ENCODE measurements at regions not wholly inside any gene's neighbourhood (a gene's known extent, or its start where the extent isn't known, plus 50 kb on each side); places are given as distances from the start of the nearest gene placed in this dataset.

GRCh38 chr20:4509825-4510522 is 176.3 kb upstream of the PRNP start:
- no peak for DNase-seq

- no peak for DNase-seq
Observed at GRCh38 chr20:4508773-4509172, 177.5 kb upstream of the PRNP start.

DNA sequence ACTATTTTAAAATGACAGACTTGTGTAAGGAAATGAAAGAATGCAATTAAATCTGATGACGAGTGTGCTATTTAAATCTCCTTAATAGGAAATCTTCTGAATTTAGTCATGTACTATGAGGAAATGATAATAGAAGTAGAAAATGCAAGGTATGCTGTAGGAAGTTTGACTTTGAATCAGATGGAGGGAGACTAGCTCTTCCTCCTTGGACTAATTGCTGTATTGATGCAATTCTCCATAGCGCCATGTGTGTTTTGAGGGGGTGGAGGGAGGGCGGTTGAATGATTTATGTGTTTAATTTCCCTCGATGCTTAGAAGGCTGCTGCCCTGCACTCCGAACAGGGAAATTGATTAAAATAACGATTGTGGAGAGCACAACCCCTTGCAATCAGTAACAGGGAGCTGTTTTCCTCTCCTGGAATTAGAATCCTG is 179.0 kb upstream of the PRNP start:
- no peak for DNase-seq

- DNase-seq = no peak
Observed at GRCh38 chr20:4504814-4505213, 181.4 kb upstream of the PRNP start.

- no peak for DNase-seq
Observed at GRCh38 chr20:4502756-4503155, 183.5 kb upstream of the PRNP start.

- DNase-seq = no peak
Observed at GRCh38 chr20:4493386-4493785, 192.9 kb upstream of the PRNP start.

GRCh38 chr20:4491643-4492042 is 194.6 kb upstream of the PRNP start:
- no peak for DNase-seq

- no peak for DNase-seq
Observed at GRCh38 chr20:4490606-4491280, 195.5 kb upstream of the PRNP start.

- DNase-seq = no peak
Observed at GRCh38 chr20:4490045-4490444, 196.2 kb upstream of the PRNP start.

- DNase-seq = no peak
Observed at GRCh38 chr20:4488407-4489339, 197.6 kb upstream of the PRNP start.

DNA sequence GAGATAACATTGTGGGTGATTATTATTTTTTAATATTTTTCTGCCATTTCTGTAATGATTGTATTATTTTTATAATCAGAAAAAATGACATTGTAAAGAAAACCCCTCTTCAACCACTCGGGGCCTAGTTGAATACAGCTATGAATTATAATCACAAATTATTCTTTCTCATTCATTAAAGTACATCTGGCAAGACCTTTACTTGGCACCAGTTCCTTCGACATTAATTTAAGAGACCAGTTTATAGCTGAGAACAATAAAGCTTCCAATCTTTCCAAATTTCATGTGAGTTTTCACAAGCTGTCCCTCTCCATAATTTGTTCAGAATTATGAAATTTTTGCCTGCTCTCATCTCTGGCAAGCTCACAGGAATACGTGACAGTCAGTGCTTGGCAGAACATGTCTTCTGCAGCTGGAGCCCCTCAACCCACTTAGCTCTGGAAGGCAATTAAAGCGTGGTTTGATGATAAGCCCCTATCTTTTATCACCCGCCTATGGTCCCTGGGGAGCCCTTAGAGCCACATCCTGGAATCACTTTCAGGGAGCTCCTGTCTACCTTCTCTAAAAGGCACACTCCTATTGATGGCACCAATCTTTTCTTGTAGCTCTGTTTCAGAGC is 201.8 kb upstream of the PRNP start:
- DNase-seq = no peak

GRCh38 chr20:4483961-4484360 is 202.3 kb upstream of the PRNP start:
- no peak for DNase-seq

DNA sequence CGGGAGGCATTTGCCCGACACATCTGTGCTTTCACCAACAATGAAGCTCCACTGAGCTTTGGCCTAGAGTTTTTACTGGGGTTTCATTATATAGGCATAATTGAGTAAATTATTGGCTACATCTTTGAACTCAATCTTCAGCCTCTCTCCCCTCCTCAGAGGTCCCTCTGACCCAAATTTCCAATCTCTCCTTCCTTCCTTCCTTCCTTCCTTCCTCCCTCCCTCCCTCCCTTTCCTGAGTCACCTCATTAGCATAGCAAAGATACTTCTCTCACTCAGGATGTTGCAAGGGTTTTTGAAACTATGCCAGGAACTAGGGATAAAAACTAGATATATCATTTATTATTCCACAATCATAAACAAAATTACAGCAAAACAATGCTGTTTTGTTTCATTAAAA is 202.8 kb upstream of the PRNP start:
- DNase-seq = no peak

GRCh38 chr20:4480104-4480503 is 206.2 kb upstream of the PRNP start:
- no peak for DNase-seq

DNA sequence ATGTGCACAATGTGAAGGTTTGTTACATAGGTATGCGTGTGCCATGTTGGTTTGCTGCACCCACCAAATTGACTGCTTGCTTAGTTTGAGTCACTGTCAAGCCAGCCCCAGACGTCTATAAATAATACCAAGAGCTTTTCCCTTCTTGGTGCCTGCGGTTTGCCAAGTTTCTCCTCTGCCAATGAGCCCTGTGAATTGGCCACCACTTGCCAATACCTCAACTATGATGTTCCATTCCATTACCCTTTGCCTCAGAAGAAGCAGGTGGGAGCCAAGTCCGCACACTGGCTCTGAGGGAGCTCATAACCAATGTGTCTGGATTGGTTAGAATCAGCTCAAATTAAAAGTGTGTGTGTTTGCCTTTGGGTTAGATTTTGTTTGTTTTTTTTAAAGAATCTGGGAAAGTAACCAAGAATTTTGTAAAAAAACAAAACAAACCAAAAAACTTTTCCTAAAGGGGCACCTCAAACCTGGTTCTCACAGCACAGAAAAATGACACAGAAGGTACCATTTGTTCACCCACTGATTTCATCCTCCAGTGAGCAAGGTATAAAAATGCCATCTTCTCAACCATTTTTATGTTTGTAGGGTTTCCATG is 209.3 kb upstream of the PRNP start:
- no peak for DNase-seq

DNA sequence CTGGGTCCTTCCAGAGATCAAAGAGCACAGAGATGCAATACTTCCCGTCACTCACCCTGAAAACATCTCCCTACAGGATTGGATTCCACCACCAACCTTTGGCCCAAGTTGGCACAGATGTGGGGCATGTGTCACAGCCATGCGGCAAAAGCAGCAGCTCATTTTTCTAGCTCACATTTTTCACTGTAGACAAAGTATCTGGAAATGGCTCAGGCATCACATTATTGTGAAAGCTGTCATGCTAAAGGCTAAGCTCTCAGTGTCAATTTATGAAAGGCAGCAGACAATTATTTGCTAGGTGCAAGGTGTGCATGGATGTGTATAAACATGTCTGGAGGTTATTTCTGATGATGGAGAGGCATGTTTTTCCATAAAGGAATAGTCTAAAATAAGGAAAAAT is 213.3 kb upstream of the PRNP start:
- no peak for DNase-seq

DNA sequence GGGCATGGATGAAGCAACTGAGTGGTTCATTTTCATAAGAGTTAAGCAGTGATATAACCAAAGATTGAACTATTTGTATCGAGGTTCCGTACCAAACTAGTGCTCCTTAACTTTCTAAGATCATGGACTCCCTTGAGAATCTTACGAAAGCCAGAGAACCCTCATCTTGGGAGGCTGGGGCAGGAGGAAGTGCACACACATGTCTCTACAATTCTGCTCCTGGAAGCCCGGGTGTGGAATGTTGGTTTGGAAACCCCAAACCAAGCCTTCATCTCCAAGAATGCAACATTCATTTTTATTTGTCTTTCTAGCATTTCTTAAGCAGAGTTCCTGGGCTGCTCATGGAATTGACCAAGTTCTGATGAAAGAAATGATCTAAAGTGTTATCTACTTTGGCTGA is 215.0 kb upstream of the PRNP start:
- DNase-seq = no peak

DNA sequence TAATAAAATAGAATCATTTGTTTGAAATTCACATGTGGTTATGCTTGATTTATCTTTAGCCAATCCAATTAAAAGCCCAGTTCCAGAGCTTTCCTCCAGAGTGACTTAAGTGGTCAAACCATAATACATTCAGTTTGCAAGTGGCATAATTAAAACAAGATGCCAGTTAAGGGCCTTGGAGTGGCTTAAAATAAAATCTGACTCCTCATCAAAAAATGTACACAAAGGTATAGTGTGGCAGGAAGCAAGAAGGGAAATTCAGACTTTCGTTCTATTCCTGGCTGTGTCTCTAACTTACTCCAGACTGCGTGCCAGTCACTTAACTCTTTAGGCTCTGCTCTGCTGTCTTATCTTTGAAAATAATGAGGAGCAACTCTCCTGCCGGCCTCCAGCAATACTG is 215.9 kb upstream of the PRNP start:
- no peak for DNase-seq

GRCh38 chr20:4469910-4470309 is 216.3 kb upstream of the PRNP start:
- DNase-seq = no peak

GRCh38 chr20:4468114-4468513 is 218.1 kb upstream of the PRNP start:
- no peak for DNase-seq

DNA sequence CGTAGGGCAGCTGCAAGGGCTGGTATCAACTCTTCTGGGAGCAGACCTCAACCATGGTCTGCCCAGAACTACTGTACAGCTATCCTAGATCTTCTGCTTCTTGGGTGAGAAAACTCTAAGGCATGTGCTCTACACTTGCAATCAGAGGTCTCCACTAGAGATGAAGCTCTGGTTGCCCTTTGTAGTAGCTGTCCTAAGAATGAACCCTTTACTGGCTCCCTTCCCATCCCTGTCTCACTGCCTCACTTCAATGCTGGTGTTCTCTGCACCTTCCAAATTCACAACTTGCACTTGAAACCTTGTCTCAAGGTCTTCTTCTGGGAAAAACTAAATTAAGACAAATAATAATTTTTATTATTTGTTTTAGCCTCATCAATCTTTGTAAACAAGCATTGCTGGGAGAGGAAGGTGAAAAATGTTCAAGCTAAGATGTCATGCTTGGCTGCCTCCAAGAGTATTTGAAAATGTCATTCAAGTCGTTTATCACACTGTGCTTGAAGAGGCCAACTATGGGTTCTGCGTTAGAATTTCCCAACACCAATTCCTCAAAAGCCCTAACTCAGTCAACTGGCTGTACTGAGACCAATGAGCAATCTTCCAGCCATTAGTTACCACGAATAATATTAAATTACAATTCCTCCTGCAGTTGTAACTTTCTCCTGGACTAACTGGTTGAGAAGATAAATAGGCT is 216.9 kb upstream of the ADRA1D start:
- no peak for DNase-seq

- DNase-seq = no peak
Observed at GRCh38 chr20:4465212-4465611, 216.1 kb upstream of the ADRA1D start.
